HT-29 (cell line): ENCODE measurements at regions not wholly inside any gene's neighbourhood (a gene's known extent, or its start where the extent isn't known, plus 50 kb on each side); places are given as distances from the start of the nearest gene placed in this dataset.
A peak's percentile ranks its signal among the peaks of the same experiment; 100 is the strongest.

ENCODE experiments used
- DNase-seq: peaks from one replicate; pipeline ENCODE4 v3.0.0-alpha.2; 2015; ENCODE audit warnings: low spot score

- no peak for DNase-seq
These were observed 244.6 kb downstream of the HAO1 start for GRCh38 chr20:7695635-7696034.

DNA sequence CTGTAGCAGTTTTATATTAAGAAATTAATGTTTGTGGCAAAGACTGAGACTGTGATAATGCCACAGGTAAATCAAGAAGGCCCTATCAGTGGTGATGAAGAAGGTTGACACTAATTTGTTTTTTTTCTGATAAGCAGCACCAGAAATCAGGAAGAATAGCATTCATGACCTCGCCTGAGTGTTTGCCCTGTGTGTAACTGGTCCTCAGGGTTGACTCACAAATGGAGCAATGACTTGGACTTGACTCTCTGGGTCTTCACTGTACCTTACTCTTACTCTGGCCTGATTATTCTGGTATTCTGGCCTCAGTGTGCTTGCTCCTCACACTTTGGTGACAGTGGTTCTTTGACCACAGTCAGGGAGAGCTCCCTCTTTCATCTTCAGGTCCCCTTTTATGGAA, 243.9 kb downstream of the HAO1 start:
- no peak for DNase-seq

DNA sequence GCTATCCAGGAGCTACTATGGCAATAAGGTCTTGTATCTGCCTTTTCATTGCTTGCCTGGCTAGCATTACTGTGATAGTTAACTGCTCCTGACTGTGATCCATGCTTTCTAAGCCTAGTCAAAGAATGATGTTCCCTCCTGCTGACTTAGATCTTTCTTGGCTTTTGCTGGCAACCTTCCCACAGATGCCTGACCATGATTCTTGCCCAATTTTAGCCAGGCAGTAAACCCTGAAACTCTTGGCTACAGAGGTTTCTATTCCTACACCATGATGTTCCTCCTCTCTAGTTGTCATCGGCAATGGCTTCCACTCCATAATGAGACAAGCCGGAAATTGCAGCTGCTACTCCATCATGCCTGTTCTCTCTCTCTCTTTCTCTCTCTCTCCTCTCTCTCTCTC, 238.1 kb downstream of the HAO1 start:
- DNase-seq: no peak

GRCh38 chr20:7703551-7703961, 236.7 kb downstream of the HAO1 start:
- no peak for DNase-seq

DNA sequence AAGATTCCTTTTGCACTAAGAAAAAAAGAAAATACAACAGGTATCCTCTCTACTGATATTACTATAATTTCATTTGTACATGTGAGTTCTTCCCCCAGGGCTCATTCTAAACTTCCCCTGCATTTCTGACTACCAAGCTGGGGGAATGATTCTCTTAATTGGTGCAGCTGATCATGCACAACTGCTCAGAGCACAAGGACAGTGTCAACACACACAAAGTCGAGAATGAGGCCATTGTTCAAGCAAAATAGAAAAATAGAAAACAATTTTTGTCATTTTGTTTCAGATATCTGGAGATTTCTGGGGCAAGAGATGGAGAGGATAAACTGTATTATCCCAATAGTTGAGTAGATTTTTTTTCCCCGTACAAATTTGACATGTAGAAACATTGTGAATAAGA, 236.3 kb downstream of the HAO1 start:
- no peak for DNase-seq

DNA sequence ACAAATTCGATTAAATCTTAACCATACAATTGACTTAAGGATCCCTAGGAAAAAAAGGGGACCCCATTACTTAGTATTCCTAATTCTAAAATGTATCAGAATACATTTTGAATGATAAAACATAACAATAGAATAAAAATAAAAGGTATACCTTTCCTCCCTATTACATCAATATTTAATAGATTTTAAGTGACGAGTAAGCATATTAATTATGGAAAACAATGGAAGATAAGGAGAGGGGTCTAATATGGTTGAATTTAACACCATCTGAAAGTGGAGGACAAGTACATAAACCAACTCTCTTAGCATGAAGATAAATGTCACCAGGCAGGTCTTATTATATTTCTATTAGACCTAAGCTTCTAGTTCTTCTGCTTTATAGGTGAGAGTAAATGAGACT, 232.1 kb downstream of the HAO1 start:
- DNase-seq: no peak

DNA sequence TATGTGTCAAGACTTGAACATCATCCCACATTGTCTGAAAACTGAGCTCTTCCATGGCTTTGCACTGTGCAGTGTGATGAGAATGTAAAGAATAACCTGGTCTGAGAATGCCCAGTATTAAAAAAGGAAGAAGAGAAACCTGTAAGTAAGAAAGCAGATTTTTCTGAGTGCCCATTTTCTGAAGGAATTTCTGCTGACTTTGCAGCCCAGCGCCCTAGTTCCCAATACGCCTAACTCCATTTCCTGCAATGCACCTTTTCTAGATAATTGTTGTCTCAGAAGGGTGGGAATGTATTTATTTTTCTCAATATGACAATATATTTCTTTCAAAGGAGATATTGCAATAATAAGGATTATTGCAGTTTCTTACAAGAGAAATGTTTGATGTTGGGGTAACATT, 231.5 kb downstream of the HAO1 start:
- DNase-seq: no peak

- DNase-seq: no peak
These were observed 229.8 kb downstream of the HAO1 start for GRCh38 chr20:7710440-7710839.

GRCh38 chr20:7712661-7713060, 227.6 kb downstream of the HAO1 start:
- DNase-seq: no peak

- peak; percentile 25 for DNase-seq
These were observed 225.7 kb downstream of the HAO1 start for GRCh38 chr20:7714549-7714948.

DNA sequence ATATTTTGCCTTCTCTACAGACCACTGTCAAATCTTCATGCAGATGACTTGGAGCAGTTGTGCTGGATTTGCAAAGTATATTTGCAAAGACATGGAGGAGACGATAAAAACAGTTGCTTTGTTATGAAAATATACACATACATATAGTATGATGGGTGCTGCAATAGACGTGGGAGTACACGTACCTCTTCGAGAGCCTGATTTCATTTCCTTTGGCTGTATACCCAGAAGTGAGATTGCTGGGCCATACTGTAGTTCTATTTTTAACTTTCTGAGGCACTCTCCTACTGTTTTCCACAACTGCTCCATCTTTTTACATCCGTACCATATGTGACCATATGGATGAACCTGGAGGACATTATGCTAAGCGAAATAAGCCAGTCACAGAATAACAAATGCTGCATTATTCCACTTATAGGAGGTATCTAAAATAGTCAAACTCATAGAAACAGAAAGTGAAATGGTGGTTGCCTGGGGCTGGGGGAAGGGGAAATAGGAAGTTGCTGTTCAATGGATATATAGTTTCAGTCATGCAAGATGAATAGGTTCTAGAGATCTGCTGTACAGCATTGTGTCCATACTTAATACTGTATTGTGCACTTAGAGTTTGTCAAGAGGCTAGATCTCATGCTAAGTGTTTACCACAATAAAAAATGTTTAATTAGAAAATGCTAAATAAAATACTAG, 223.8 kb downstream of the HAO1 start:
- no peak for DNase-seq

- no peak for DNase-seq
These were observed 217.7 kb downstream of the HAO1 start for GRCh38 chr20:7722564-7722963.

DNA sequence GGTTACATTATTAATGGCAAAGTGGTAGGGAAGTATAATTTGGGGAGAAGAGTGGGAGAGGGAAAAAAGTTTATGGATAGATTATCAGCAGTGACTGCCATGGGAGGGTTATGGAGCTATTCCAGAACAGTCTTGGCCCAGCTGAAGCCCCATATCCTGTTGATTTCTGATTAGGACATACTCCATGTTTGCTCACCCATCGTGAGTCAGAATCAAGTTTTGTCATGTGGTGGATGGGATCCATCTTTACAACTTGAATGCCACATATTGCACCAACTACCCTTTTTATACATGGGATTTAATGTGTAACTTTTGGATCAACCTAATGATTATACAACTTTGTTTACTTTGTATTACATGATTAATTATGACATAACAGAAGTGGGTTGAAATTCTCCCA, 217.0 kb downstream of the HAO1 start:
- DNase-seq: no peak

DNA sequence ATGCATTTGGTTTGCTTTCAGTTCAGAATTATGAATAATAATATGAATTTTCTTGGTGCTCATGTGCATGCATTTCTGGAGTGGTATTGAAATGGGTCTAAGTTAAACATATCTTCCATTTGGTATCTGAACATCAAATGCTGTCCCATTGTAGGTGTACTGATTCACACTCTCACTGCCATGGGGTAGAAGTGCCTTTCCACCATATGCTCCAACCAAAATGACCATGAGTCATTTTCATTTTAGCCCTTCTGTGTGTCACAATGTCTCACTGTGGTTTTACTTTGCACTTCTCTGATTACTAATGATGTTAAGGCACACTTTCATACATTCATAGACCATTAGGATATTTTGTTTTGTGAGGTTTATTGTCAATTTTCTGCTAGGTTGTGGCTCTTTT, 211.9 kb downstream of the HAO1 start:
- DNase-seq: no peak

GRCh38 chr20:7734216-7734615, 206.0 kb downstream of the HAO1 start:
- no peak for DNase-seq

DNA sequence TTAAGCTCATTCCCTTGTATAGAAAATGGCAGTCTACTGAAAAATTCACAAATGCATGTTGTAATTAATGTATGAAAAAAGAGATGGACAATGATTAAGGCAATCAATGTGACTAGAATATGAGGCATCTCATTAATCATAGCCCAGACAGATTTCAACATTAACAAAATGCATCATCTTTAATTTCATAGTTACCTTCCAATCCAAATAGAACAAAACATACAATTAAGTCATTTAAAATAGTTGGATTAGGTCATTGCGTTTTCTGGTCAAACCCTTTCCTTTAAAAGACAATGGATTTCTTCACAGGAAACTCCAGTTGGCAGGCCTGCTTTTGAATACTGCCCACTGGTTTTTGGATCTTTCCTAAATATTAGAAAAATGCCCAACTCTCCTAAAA, 203.9 kb downstream of the HAO1 start:
- no peak for DNase-seq

GRCh38 chr20:7741866-7742265, 198.4 kb downstream of the HAO1 start:
- no peak for DNase-seq

DNA sequence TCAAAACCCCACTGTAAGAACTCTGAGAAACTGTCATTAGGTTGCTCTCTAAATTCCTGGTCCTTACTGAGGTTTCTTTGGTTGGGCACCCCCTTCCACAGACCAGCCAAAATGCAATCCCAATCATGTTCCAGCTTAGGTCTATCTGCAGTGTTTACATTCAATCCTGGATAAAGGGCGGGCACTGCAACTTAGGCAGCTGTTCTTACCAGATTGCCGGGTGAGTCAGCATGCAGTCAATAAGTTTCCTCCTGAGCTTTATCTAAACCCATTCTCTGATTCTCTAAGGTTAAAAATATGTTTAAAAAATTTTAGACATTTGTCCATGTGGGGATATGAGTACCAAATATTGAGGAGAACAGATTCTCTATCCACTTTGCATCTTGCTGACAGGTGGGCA, 197.8 kb downstream of the HAO1 start:
- no peak for DNase-seq

DNA sequence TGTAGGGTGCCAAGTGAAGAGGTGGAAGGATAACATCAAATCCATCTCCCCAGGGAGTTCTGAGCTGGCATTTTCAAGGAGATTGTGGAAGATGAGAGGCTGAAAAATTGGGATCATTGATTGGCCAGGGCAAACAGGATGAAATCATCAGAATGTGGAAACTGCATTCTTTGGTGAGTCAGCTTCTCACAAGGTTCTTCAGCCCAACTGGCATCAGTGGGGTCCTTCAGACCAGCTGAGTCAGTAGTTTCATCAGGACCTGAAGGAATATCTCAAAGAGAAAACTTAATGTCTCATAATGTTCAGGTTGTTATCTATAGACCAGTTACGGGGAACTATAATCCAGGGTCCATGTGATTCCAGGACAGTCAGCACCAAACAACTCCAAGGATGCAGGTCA, 195.8 kb downstream of the HAO1 start:
- DNase-seq: no peak

- DNase-seq: no peak
These were observed 191.6 kb downstream of the HAO1 start for GRCh38 chr20:7748624-7749023.

- no peak for DNase-seq
These were observed 186.2 kb downstream of the HAO1 start for GRCh38 chr20:7754102-7754501.

GRCh38 chr20:7758406-7758805, 181.9 kb downstream of the HAO1 start:
- DNase-seq: no peak

DNA sequence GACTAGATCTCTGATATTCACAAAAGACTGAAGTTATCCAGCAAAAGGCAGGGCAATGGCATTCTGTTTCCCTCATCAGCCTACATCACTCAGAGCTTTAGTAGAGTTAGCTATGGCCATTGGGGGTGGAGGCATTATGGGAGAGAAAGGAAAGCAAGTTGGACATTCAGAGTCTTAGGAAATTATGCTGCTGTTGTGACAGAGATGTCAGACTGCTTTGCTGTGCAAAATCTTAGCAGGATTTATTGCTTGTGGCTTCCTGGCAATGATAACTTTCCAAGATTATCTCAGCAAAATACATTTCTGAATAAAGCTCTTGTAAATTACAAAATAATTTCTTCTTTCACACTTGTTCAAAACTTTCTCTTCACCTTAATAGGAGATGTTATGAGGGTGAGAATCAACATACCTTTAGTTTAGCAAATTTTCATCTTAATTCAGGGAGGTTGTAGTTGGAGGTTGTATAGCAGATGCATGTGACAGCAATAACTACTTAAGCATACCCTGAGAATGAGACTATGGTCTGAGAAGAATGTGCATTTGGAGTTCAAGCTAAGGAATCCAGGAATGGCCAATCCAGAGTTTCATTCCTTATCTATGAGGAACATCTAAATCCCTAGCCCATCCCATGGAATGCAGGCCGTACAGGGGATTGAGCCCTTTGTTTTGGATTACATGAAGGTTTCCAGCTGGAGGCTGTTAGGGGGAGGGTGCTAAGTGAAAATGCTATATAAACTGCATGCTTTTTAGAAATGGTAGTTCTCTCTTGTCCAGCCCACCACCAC, 179.8 kb downstream of the HAO1 start:
- DNase-seq: no peak
